CD4-positive, alpha-beta T cell (primary cell): ENCODE measurements at regions not wholly inside any gene's neighbourhood (a gene's known extent, or its start where the extent isn't known, plus 50 kb on each side); places are given as distances from the start of the nearest gene placed in this dataset.

Source experiments
- ATAC-seq: fragments of 200-7000 bp; cut with Tn5 transposase; one replicate; pipeline ENCODE4 v1.10.0; 2022; ENCODE audit warnings: mild to moderate bottlenecking; ENCODE audit not compliant: poor library complexity
- CTCF ChIA-PET: fragments of 350-600 bp; sonication (Branson Sonifier 250); formaldehyde crosslinking; loops from one replicate; lab custom pipeline; 2021; ENCODE audit warnings: antibody characterized with exemption, inconsistent platforms; lab: Charles Lee
- POLR2A ChIA-PET: fragments of 350-600 bp; sonication (Branson Sonifier 250); formaldehyde crosslinking; loops from one replicate; lab custom pipeline; 2021; ENCODE audit warnings: antibody characterized with exemption, inconsistent platforms; lab: Charles Lee
- DNase-seq, 14 experiments: peaks; one replicate each; pipeline ENCODE4 v3.0.0-alpha.2; 2013 to 2020; ENCODE audit warnings: mixed read lengths in 2 of 14
- H3K27ac ChIP-seq, 2 donors: one replicate each; pipeline versions ENCODE4 v1.5.1 to v1.7.0; 2013; ENCODE audit warnings: low read length in 2 of 2, low read depth in 1 of 2, mild to moderate bottlenecking in 1 of 2
- H3K27me3 ChIP-seq, 2 experiments: 1 replicate in 1 of 2; 2 replicates in 1 of 2; pipeline versions ENCODE4 v1.6.1 to v1.7.0; 2013; ENCODE audit warnings: low read length in 2 of 2, control low read depth in 1 of 2, mild to moderate bottlenecking in 1 of 2, moderate library complexity in 1 of 2; ENCODE audit not compliant: insufficient read depth in 2 of 2, control insufficient read depth in 1 of 2
- H3K36me3 ChIP-seq: one replicate; pipeline ENCODE4 v1.6.1; 2013; ENCODE audit warnings: low read length, control low read depth; ENCODE audit not compliant: insufficient read depth
- H3K4me1 ChIP-seq: one replicate; pipeline ENCODE4 v1.6.1; 2013; ENCODE audit warnings: low read length, control low read depth; ENCODE audit not compliant: insufficient read depth
- H3K4me3 ChIP-seq: one replicate; pipeline ENCODE4 v1.5.1; 2013; ENCODE audit warnings: mild to moderate bottlenecking, low read length, moderate library complexity
- H3K9me3 ChIP-seq, 2 experiments: 1 replicate in 1 of 2; 2 replicates in 1 of 2; pipeline versions ENCODE4 v1.6.1 to v1.7.0; 2013; ENCODE audit warnings: low read length in 2 of 2, mild to moderate bottlenecking in 2 of 2, control low read depth in 1 of 2, moderate library complexity in 1 of 2; ENCODE audit not compliant: control insufficient read depth in 1 of 2, insufficient read depth in 1 of 2
- H3K27ac Mint-ChIP-seq: one replicate; pipeline ENCODE4 v1.8.0; 2020; ENCODE audit warnings: mixed read lengths
- H3K27me3 Mint-ChIP-seq: one replicate; pipeline ENCODE4 v1.8.0; 2021; ENCODE audit warnings: mixed read lengths
- H3K36me3 Mint-ChIP-seq: one replicate; pipeline ENCODE4 v1.8.0; 2021; ENCODE audit warnings: low read depth, mixed read lengths
- H3K4me1 Mint-ChIP-seq: one replicate; pipeline ENCODE4 v1.8.0; 2021; ENCODE audit warnings: low read depth, mixed read lengths
- H3K4me3 Mint-ChIP-seq: one replicate; pipeline ENCODE4 v1.8.0; 2020; ENCODE audit warnings: mild to moderate bottlenecking, mixed read lengths
- H3K9me3 Mint-ChIP-seq: one replicate; pipeline ENCODE4 v1.8.0; 2020; ENCODE audit warnings: mixed read lengths
- intact Hi-C, 2 experiments: fragments of 100-400 bp; cut with DNase I in 1 of 2; cut with micrococcal nuclease in 1 of 2; formaldehyde crosslinking; loops; one replicate each; pipeline versions ENCODE4 v1.15.1 to v1.9.0; 2023 to 2025; cut with DNase I, micrococcal nuclease
- TF ChIP-seq, protein P1 (sequence below): fragments of 200-600 bp; IDR thresholded peaks from one replicate; pipeline ENCODE4 v1.8.0; 2022; ENCODE audit warnings: antibody characterized with exemption, mild to moderate bottlenecking

DNA sequence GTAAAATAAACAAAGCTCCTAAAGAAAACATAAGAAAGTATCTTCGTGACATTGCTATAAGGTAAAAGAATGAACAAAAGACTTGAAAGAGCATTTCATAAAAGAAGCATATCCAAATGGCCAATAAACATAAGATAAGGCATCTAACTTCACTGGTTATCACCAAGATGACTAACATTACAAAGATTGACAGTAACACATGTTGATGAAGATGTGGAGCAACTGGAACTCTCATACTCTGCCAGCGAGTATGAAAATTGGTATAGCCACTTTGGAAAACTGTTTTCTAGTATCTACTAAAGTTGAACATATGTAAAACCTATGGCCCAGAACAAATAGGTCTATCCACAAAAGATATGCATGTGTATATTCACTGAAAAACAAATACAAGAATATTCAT, 150.5 kb downstream of the SNX18 start:
- Mint-ChIP-seq H3K9me3 (peaks cover 6% of the 10 kb centered on the region), H3K36me3 (no peaks in the 10 kb centered on the region), H3K4me1 (peaks cover 31% of the 10 kb centered on the region), H3K27me3 (no peaks in the 10 kb centered on the region), H3K27ac (no peak overlapping the region), H3K4me3 (no peak overlapping the region)
- ChIA-PET POLR2A (no interaction called here), CTCF (no interaction called here)
- TF ChIP-seq, protein P1, sequence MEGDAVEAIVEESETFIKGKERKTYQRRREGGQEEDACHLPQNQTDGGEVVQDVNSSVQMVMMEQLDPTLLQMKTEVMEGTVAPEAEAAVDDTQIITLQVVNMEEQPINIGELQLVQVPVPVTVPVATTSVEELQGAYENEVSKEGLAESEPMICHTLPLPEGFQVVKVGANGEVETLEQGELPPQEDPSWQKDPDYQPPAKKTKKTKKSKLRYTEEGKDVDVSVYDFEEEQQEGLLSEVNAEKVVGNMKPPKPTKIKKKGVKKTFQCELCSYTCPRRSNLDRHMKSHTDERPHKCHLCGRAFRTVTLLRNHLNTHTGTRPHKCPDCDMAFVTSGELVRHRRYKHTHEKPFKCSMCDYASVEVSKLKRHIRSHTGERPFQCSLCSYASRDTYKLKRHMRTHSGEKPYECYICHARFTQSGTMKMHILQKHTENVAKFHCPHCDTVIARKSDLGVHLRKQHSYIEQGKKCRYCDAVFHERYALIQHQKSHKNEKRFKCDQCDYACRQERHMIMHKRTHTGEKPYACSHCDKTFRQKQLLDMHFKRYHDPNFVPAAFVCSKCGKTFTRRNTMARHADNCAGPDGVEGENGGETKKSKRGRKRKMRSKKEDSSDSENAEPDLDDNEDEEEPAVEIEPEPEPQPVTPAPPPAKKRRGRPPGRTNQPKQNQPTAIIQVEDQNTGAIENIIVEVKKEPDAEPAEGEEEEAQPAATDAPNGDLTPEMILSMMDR = no peak
- Histone ChIP-seq H3K4me3 (no peak overlapping the region), H3K27ac (no peak overlapping the region), H3K4me1 (peaks cover 15% of the 10 kb centered on the region), H3K27me3 (no peaks in the 10 kb centered on the region), H3K36me3 (no peaks in the 10 kb centered on the region), H3K9me3 (peaks cover 0 to 4% of the 10 kb centered on the region in 2 experiments)
- DNase-seq (no peak), ATAC-seq (no peak)
- intact Hi-C loops = no loop called here

DNA sequence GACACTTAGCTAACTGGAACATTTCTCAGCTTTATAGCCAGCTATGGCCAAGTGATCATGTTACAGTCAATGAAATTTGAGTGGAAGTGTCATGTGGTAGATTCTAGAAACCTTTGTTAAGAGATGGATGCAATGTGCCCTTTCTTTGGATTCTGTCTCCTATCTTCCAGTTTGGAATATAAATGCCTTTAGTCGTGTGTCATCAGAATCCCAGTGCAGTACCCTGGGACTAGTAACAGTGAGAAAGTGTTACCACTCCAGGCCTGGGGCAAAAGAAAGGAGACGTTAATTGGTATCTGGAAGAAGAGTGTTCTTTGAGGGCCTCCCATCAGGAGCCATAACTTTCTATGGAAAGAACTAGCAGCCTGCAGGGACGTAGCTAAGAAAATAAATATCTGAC, 149.6 kb downstream of the SNX18 start:
- DNase-seq = no peak
- Histone ChIP-seq H3K36me3 (no peaks in the 10 kb centered on the region), H3K27me3 (no peaks in the 10 kb centered on the region), H3K9me3 (peaks cover 0 to 4% of the 10 kb centered on the region in 2 experiments), H3K4me1 (peaks cover 10% of the 10 kb centered on the region), H3K4me3 (no peak overlapping the region), H3K27ac (no peak overlapping the region)
- ChIA-PET CTCF (no interaction called here), POLR2A (no interaction called here)
- no peak for ATAC-seq
- Mint-ChIP-seq H3K4me1 (peaks cover 24% of the 10 kb centered on the region), H3K9me3 (peaks cover 6% of the 10 kb centered on the region), H3K36me3 (no peaks in the 10 kb centered on the region), H3K27ac (no peak overlapping the region), H3K27me3 (no peaks in the 10 kb centered on the region), H3K4me3 (no peak overlapping the region)
- intact Hi-C loops = no loop called here
- TF ChIP-seq, protein P1 = no peak

DNA sequence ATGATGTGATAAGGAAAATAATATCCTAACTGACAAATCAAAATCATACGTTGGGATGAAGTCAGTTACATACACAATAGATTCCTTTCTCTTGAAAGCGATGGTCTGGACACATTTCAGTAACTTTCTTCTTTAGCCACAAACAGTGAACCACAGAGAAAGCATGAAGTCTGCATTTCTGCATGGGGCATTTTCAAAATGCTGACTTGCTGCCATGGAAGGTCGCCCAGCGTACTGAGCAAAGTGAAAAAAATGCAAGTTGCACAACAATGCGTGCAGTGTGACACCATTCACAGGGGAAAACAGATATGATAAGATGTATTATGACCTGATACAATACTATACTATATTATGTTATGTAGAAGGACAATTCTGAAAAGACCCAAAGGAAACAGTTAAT, 146.3 kb downstream of the SNX18 start:
- Histone ChIP-seq H3K36me3 (no peaks in the 10 kb centered on the region), H3K4me3 (no peak overlapping the region), H3K4me1 (no peaks in the 10 kb centered on the region), H3K27ac (no peak overlapping the region), H3K27me3 (no peaks in the 10 kb centered on the region), H3K9me3 (peaks cover 0 to 4% of the 10 kb centered on the region in 2 experiments)
- ChIA-PET POLR2A (interaction anchor here (0.9 kb wide), 1 partner anchor 17 kb away, joined by 4 read pairs; no protein-coding TSS in a partner anchor), CTCF (no interaction called here)
- intact Hi-C loops = no loop called here
- Mint-ChIP-seq H3K27ac (no peak overlapping the region), H3K27me3 (no peaks in the 10 kb centered on the region), H3K4me3 (no peak overlapping the region), H3K4me1 (no peaks in the 10 kb centered on the region), H3K36me3 (no peaks in the 10 kb centered on the region), H3K9me3 (peaks cover 6% of the 10 kb centered on the region)
- TF ChIP-seq, protein P1 = no peak
- ATAC-seq = no peak
- no peak for DNase-seq
